ENCODE measurements at regions not wholly inside any gene's neighbourhood (a gene's known extent, or its start where the extent isn't known, plus 50 kb on each side); places are given as distances from the start of the nearest gene placed in this dataset.

DNA sequence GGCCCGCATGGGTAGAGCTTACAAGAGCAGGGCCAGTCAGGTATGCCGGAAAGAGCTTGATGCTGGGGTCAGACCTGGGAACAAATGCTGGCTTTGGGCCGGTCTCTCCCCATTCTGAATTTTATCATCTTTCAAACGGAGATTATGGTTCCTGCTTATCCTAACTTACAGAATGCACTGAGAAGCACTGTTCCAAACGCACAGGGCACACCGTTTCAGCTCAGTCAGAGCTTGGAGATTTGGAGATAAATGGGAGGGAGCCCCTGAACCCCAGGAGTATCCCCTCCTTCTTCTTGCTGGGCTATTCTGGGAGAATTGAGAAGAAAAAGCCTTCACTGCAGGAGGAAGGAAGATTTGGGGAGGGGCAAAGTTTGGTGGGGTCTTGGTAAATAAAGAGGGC, 169.4 kb downstream of the DDX1 start:
- no peaks in the 10 kb centered on the region for H3K36me3 Mint-ChIP-seq (ENCODE audit: low read depth)
- no peaks in the 10 kb centered on the region for H3K4me1 Mint-ChIP-seq
- ChIA-PET CTCF (no interaction called here), POLR2A (no interaction called here)
- H3K9me3 Mint-ChIP-seq: no peaks in the 10 kb centered on the region
- DNase-seq: no peak
- no peak overlapping the region for H3K4me3 Mint-ChIP-seq
- no peak overlapping the region for H3K27ac Mint-ChIP-seq
- no peaks in the 10 kb centered on the region for H3K27me3 Mint-ChIP-seq

- Mint-ChIP-seq H3K4me1 (no peaks in the 10 kb centered on the region), H3K9me3 (no peaks in the 10 kb centered on the region), H3K36me3 (ENCODE audit: low read depth) (no peaks in the 10 kb centered on the region), H3K4me3 (no peak overlapping the region), H3K27ac (no peak overlapping the region), H3K27me3 (no peaks in the 10 kb centered on the region)
- DNase-seq: no peak
- ChIA-PET POLR2A (no interaction called here), CTCF (no interaction called here)
Measured at GRCh38 chr2:15761910-15762309, 170.2 kb downstream of the DDX1 start.

DNA sequence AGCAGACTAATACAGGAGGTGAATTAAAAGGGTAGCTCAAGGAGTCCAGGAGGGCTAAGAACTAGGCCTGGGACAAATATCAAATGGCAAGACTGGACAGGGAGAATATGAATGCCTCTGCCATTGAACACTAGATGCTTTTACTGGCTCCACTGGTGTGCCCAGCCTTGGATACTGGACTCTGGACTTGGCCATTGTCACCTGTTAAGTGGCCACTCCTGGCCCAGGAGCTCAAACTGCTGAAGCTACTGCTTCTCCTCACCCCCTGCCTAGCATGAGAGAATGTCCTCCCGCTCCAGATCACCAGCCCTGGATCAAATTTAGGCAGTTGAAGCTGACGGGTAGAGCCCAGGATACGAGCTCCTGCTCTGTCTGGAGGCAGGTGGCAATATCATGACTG, 170.8 kb downstream of the DDX1 start:
- ChIA-PET POLR2A (no interaction called here), CTCF (no interaction called here)
- Mint-ChIP-seq H3K4me3 (no peak overlapping the region), H3K4me1 (no peaks in the 10 kb centered on the region), H3K27ac (no peak overlapping the region), H3K27me3 (no peaks in the 10 kb centered on the region), H3K9me3 (no peaks in the 10 kb centered on the region), H3K36me3 (ENCODE audit: low read depth) (no peaks in the 10 kb centered on the region)
- no peak for DNase-seq

DNA sequence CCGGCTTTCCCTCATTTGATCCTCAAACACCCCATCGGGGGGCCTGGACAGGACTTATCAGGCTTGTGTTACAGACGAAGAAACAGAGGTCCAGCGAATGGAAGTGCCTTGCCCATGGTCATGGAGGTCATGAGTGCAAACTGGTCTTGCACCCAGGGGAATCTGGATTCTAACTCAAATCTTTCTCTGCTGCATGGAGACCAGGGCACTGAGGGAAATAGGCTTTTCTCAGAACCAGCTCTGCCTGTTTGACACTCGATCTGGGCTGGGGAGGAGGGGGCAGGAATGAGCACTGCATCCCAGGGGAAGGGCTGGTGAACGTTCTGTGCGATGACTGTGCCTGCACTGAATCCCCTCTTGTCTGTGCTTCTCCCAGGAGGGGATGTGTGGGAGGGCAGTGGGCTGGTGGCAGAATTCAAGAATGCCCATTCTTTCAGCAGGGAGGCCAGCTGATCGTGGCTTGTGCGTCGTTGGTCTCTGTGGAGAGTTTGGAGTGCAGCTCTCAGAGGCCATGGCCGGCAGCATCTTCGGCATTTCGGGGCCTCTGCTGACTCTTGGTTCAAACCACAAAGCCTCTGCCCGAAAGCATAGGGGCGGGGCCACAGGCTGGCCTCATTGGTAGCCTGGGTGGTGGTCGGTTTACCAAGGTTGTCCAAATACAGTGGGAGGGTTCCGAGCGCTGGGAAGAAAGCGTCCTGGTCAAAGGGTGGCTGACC, 171.6 kb downstream of the DDX1 start:
- POLR2A ChIA-PET: no interaction called here
- no peak for DNase-seq
- Mint-ChIP-seq H3K4me1 (no peaks in the 10 kb centered on the region), H3K9me3 (no peaks in the 10 kb centered on the region), H3K27ac (no peak overlapping the region), H3K4me3 (no peak overlapping the region), H3K36me3 (ENCODE audit: low read depth) (no peaks in the 10 kb centered on the region), H3K27me3 (no peaks in the 10 kb centered on the region)
- CTCF ChIA-PET: no interaction called here

DNA sequence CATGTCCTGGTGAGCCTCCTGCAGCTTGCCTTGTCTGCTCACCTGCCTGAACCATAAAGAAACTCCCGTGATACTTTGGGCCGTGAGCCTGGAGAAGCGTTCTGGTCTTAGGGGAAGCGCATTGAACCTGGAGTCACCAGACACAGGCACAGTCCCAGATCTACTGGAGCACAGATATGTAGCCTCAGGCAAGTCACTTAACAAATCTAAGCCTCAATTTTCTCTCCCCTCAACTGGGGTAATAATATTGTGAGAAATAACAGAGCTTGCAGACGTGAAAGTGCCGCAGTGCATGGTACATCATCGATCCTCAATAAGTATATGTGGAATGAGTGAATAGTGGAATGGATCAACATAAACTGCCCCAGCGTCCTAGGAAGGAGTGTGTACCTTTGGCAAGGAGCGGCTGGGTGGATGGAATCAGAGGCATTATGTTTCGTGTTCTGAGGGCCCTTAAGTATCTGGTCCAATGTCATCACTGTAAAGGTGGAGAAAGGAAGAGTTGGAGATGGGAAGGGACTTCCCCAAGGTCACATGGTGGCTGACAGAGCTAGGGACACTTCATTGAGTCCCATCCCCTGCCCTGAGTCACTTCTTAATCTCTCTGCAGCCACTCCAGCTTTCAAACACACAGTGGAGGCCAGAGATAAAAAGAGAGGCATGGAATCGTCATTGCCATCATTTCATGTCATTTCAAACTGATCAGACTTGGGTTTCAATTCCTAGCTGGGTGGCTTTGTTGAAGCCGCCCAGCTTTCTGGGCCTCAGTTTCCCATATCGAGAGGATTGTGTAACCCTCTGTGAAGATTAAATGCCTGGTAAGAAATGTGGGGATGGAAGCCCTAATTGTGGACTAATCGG, 172.4 kb downstream of the DDX1 start:
- no peak for DNase-seq
- ChIA-PET POLR2A (no interaction called here), CTCF (no interaction called here)
- Mint-ChIP-seq H3K27ac (no peak overlapping the region), H3K9me3 (no peaks in the 10 kb centered on the region), H3K36me3 (ENCODE audit: low read depth) (no peaks in the 10 kb centered on the region), H3K27me3 (no peaks in the 10 kb centered on the region), H3K4me1 (no peaks in the 10 kb centered on the region), H3K4me3 (no peak overlapping the region)

- Mint-ChIP-seq H3K9me3 (no peaks in the 10 kb centered on the region), H3K27me3 (no peaks in the 10 kb centered on the region), H3K4me1 (no peaks in the 10 kb centered on the region), H3K4me3 (no peak overlapping the region), H3K27ac (no peak overlapping the region), H3K36me3 (ENCODE audit: low read depth) (no peaks in the 10 kb centered on the region)
- CTCF ChIA-PET: no interaction called here
- POLR2A ChIA-PET: no interaction called here
- DNase-seq: no peak
Measured at GRCh38 chr2:15764683-15765011, 173.0 kb downstream of the DDX1 start.

- Mint-ChIP-seq H3K9me3 (no peaks in the 10 kb centered on the region), H3K36me3 (ENCODE audit: low read depth) (no peaks in the 10 kb centered on the region), H3K4me3 (no peak overlapping the region), H3K27ac (no peak overlapping the region), H3K4me1 (no peaks in the 10 kb centered on the region), H3K27me3 (no peaks in the 10 kb centered on the region)
- ChIA-PET CTCF (no interaction called here), POLR2A (no interaction called here)
- no peak for DNase-seq
Measured at GRCh38 chr2:15765211-15765610, 173.5 kb downstream of the DDX1 start.

DNA sequence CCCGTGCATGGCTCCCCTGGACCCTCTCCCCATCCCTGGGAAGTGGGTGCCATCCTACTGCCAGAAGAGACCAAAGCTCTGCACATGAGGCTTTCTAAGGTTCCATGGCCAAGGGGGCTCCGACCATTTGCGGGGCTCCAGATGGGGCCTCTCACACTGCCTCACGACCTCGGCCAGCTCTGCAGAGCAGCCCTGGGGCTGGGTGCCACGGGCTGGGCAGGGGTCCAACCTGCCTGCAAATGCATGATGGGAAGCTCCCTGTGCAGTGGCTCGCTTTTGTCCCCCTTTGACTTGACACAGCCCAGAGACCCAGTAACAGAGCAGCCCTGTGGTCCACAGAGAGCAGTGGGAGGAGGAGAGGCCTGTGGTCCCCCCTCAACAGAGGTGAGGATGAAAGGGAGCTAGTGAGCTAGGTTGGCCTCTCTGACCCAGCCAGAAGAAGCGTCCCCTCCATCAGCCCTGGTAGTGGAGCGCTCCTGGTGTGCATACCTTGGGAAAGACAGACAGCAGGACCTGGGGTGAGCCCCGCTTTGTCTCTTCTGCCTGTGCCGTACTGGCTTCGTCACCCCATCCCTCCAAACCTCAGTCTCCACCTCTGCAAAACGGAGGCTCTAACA, 174.1 kb downstream of the DDX1 start:
- Mint-ChIP-seq H3K4me3 (no peak overlapping the region), H3K4me1 (no peaks in the 10 kb centered on the region), H3K27me3 (no peaks in the 10 kb centered on the region), H3K36me3 (ENCODE audit: low read depth) (no peaks in the 10 kb centered on the region), H3K27ac (no peak overlapping the region), H3K9me3 (no peaks in the 10 kb centered on the region)
- POLR2A ChIA-PET: no interaction called here
- CTCF ChIA-PET: no interaction called here
- no peak for DNase-seq

- DNase-seq: no peak
- Mint-ChIP-seq H3K27me3 (no peaks in the 10 kb centered on the region), H3K27ac (no peak overlapping the region), H3K4me1 (no peaks in the 10 kb centered on the region), H3K9me3 (no peaks in the 10 kb centered on the region), H3K36me3 (ENCODE audit: low read depth) (no peaks in the 10 kb centered on the region), H3K4me3 (no peak overlapping the region)
- POLR2A ChIA-PET: no interaction called here
- CTCF ChIA-PET: no interaction called here
Measured at GRCh38 chr2:15766303-15766861, 174.0 kb upstream of the MYCN start.

GRCh38 chr2:15766911-15767597, 173.3 kb upstream of the MYCN start:
- POLR2A ChIA-PET: no interaction called here
- DNase-seq: no peak
- Mint-ChIP-seq H3K27ac (no peak overlapping the region), H3K27me3 (no peaks in the 10 kb centered on the region), H3K36me3 (ENCODE audit: low read depth) (no peaks in the 10 kb centered on the region), H3K9me3 (no peaks in the 10 kb centered on the region), H3K4me3 (no peak overlapping the region), H3K4me1 (no peaks in the 10 kb centered on the region)
- CTCF ChIA-PET: no interaction called here

DNA sequence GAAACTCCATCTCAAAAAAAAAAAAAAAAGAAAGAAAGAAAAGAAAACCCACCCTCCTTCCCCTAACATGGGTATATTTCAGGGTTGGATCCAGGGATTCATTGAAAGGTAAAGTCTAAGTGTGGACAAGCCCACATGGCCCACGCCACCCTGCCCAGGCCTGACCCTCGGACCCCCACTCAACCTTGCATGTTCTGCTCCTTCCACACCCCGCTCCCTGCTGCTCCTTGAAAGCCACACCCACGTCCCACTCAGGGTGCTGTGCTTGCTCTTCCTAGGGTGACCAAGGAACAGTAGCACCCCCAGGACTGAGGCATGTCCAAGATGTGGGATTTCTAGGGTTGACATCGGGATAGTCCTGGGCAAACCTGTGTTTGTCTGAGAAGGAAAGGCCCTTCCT, 172.7 kb upstream of the MYCN start:
- H3K27me3 Mint-ChIP-seq: no peaks in the 10 kb centered on the region
- H3K4me3 Mint-ChIP-seq: no peak overlapping the region
- no peaks in the 10 kb centered on the region for H3K36me3 Mint-ChIP-seq (ENCODE audit: low read depth)
- ChIA-PET POLR2A (no interaction called here), CTCF (no interaction called here)
- H3K27ac Mint-ChIP-seq: no peak overlapping the region
- no peaks in the 10 kb centered on the region for H3K9me3 Mint-ChIP-seq
- DNase-seq: no peak
- no peaks in the 10 kb centered on the region for H3K4me1 Mint-ChIP-seq

DNA sequence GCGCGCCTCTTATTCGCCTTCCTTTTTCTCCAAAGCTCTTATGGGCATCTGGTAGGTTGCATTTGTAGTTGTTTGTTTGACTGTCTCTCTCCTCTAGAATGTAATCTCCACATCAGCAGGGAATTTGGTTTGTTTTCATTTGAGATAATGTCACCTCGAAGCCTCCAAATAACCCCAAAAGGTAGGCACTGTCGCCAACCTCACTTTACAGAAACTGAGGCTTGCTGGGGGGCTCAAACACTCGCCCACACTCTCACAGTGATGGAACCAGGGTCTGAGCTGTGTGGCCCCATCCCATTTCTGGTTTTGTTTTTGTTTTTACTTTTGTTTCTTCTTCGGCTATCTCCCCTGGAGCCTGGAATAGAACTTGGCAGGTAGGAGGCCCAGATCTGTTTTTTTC, 172.2 kb upstream of the MYCN start:
- DNase-seq: no peak
- H3K4me3 Mint-ChIP-seq: no peak overlapping the region
- no peaks in the 10 kb centered on the region for H3K27me3 Mint-ChIP-seq
- POLR2A ChIA-PET: no interaction called here
- H3K27ac Mint-ChIP-seq: no peak overlapping the region
- H3K4me1 Mint-ChIP-seq: no peaks in the 10 kb centered on the region
- no peaks in the 10 kb centered on the region for H3K36me3 Mint-ChIP-seq (ENCODE audit: low read depth)
- H3K9me3 Mint-ChIP-seq: no peaks in the 10 kb centered on the region
- CTCF ChIA-PET: no interaction called here

DNA sequence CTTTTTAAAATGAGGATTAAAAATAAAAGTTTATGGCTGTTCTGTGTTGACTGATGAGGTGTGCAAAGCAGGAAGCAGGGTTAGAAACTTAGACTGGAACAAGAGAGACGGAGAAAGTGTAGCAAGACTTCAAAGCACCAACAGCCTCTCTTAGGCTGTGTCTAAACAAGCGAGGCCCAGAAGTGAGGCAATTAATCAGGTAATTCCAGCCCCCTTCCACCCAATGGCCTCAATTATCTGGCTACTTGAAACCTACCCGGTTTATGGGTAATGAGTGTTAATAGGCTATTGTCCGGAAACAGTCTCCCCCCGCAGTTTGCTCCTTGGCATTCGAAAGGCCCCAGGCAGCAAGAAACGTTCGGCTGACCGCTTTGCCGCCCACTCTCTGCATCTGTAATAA, 171.7 kb upstream of the MYCN start:
- Mint-ChIP-seq H3K4me3 (no peak overlapping the region), H3K36me3 (ENCODE audit: low read depth) (no peaks in the 10 kb centered on the region), H3K27ac (no peak overlapping the region), H3K27me3 (no peaks in the 10 kb centered on the region), H3K9me3 (no peaks in the 10 kb centered on the region), H3K4me1 (no peaks in the 10 kb centered on the region)
- no peak for DNase-seq
- ChIA-PET CTCF (no interaction called here), POLR2A (no interaction called here)

Data from activated CD4-positive, alpha-beta memory T cell treated with anti-CD3 and anti-CD28 coated beads, Interleukin-2, amount 10 ng/mL, durations not matched to agents 7 days and 5 days (primary cell).